T-helper 22 cell (primary cell): ENCODE measurements at regions not wholly inside any gene's neighbourhood (a gene's known extent, or its start where the extent isn't known, plus 50 kb on each side); places are given as distances from the start of the nearest gene placed in this dataset.

Experiments
- DNase-seq: peaks from one replicate; pipeline ENCODE4 v3.0.0-alpha.2; 2020; ENCODE audit warnings: low read depth

GRCh38 chr20:41951615-41952014 lies 333.4 kb upstream of the CHD6 start:
- DNase-seq, result no peak

- no peak for DNase-seq
These were observed 321.5 kb upstream of the CHD6 start for GRCh38 chr20:41939659-41940058.

- no peak for DNase-seq
These were observed 320.2 kb upstream of the CHD6 start for GRCh38 chr20:41938353-41938752.

GRCh38 chr20:41935259-41935791 lies 317.1 kb upstream of the CHD6 start:
- no peak for DNase-seq

- DNase-seq, result no peak
These were observed 314.3 kb upstream of the CHD6 start for GRCh38 chr20:41932431-41932830.

- DNase-seq, result no peak
These were observed 309.5 kb upstream of the CHD6 start for GRCh38 chr20:41927655-41928054.

GRCh38 chr20:41927189-41927588 lies 309.0 kb upstream of the CHD6 start:
- DNase-seq, result no peak

- DNase-seq, result no peak
These were observed 307.3 kb upstream of the CHD6 start for GRCh38 chr20:41925476-41925875.

GRCh38 chr20:41923624-41924023 lies 305.4 kb upstream of the CHD6 start:
- DNase-seq, result no peak

GRCh38 chr20:41913146-41913545 lies 295.0 kb upstream of the CHD6 start:
- no peak for DNase-seq

GRCh38 chr20:41910558-41910957 lies 292.4 kb upstream of the CHD6 start:
- no peak for DNase-seq

- no peak for DNase-seq
These were observed 287.0 kb upstream of the CHD6 start for GRCh38 chr20:41905199-41905598.

GRCh38 chr20:41903586-41903985 lies 285.4 kb upstream of the CHD6 start:
- DNase-seq, result no peak

- no peak for DNase-seq
These were observed 284.2 kb upstream of the CHD6 start for GRCh38 chr20:41902346-41902745.

GRCh38 chr20:41900201-41900691 lies 282.1 kb upstream of the CHD6 start:
- no peak for DNase-seq

GRCh38 chr20:41897708-41898107 lies 279.5 kb upstream of the CHD6 start:
- no peak for DNase-seq

- no peak for DNase-seq
These were observed 277.3 kb upstream of the CHD6 start for GRCh38 chr20:41895241-41896032.

GRCh38 chr20:41894255-41894963 lies 276.2 kb upstream of the CHD6 start:
- DNase-seq, result no peak

- no peak for DNase-seq
These were observed 273.9 kb upstream of the CHD6 start for GRCh38 chr20:41892031-41892430.

- no peak for DNase-seq
These were observed 271.7 kb upstream of the CHD6 start for GRCh38 chr20:41889844-41890224.

- no peak for DNase-seq
These were observed 271.1 kb upstream of the CHD6 start for GRCh38 chr20:41889126-41889843.

- no peak for DNase-seq
These were observed 270.3 kb upstream of the CHD6 start for GRCh38 chr20:41888434-41888833.

- no peak for DNase-seq
These were observed 269.3 kb upstream of the CHD6 start for GRCh38 chr20:41887500-41887899.
